Retinal pigment epithelial cell (primary cell): ENCODE measurements at regions not wholly inside any gene's neighbourhood (a gene's known extent, or its start where the extent isn't known, plus 50 kb on each side); places are given as distances from the start of the nearest gene placed in this dataset.

Experiments used
- DNase-seq: peaks from one replicate; pipeline ENCODE4 v3.0.0-alpha.2; 2010; ENCODE audit warnings: low read depth
- H3K4me3 ChIP-seq: 2 replicates; pipeline ENCODE4 v1.5.1; 2011; ENCODE audit warnings: mild to moderate bottlenecking, low read length, control low read depth, moderate library complexity
- TF ChIP-seq, protein P1 (sequence below): conservative IDR thresholded peaks from 2 replicates; pipeline ENCODE4 v1.5.1; 2011; ENCODE audit warnings: low read depth, low read length, control low read depth, inconsistent platforms

- TF ChIP-seq, protein P1, sequence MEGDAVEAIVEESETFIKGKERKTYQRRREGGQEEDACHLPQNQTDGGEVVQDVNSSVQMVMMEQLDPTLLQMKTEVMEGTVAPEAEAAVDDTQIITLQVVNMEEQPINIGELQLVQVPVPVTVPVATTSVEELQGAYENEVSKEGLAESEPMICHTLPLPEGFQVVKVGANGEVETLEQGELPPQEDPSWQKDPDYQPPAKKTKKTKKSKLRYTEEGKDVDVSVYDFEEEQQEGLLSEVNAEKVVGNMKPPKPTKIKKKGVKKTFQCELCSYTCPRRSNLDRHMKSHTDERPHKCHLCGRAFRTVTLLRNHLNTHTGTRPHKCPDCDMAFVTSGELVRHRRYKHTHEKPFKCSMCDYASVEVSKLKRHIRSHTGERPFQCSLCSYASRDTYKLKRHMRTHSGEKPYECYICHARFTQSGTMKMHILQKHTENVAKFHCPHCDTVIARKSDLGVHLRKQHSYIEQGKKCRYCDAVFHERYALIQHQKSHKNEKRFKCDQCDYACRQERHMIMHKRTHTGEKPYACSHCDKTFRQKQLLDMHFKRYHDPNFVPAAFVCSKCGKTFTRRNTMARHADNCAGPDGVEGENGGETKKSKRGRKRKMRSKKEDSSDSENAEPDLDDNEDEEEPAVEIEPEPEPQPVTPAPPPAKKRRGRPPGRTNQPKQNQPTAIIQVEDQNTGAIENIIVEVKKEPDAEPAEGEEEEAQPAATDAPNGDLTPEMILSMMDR: no peak
These were observed 81.4 kb upstream of the PIK3R1 start for GRCh38 chr5:68134033-68134668.

GRCh38 chr5:68130253-68130652, 85.3 kb upstream of the PIK3R1 start:
- TF ChIP-seq, protein P1: no peak
- DNase-seq: no peak

More at GRCh38 chr5:68134033-68134668, 81.4 kb upstream of the PIK3R1 start:
- no peak overlapping the region for H3K4me3 ChIP-seq
- no peak for DNase-seq

DNA sequence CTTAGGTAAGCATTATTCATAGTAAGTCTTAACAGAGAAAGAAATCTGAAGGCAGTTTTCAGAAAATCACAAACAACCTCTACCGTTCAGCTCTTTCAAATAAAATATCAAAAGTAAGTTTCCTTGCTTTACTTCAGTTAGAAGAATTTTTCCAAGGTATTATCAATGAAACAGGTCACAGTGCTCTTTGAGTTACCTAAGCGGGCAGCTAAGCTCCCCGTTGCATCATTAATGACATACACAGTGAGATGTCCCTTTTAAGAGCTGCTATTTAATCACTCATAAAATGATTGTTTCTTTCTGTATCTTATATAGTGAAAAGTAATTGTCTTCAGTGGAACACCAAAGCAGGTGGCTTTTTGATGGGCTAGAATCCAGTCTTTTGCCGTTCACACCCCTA, 86.2 kb upstream of the PIK3R1 start:
- DNase-seq: no peak
- no peak overlapping the region for H3K4me3 ChIP-seq
- TF ChIP-seq, protein P1: no peak

More at GRCh38 chr5:68130253-68130652, 85.3 kb upstream of the PIK3R1 start:
- H3K4me3 ChIP-seq: no peak overlapping the region

- no peak for DNase-seq
- TF ChIP-seq, protein P1: no peak
- no peak overlapping the region for H3K4me3 ChIP-seq
These were observed 88.7 kb upstream of the PIK3R1 start for GRCh38 chr5:68126886-68127285.

- DNase-seq: no peak
- no peak overlapping the region for H3K4me3 ChIP-seq
- TF ChIP-seq, protein P1: no peak
These were observed 92.9 kb upstream of the PIK3R1 start for GRCh38 chr5:68122439-68123328.

GRCh38 chr5:68116868-68117411, 98.6 kb upstream of the PIK3R1 start:
- TF ChIP-seq, protein P1: no peak
- DNase-seq: no peak
- no peak overlapping the region for H3K4me3 ChIP-seq
